Adrenal gland (tissue), 5 donors: ENCODE measurements at regions not wholly inside any gene's neighbourhood (a gene's known extent, or its start where the extent isn't known, plus 50 kb on each side); places are given as distances from the start of the nearest gene placed in this dataset.

Source experiments
- CTCF ChIP-seq, 6 experiments: fragments of 450-650 bp in 4 of 6; fragments of 200-600 bp in 2 of 6; sonication (generic) in 1 of 6; IDR thresholded peaks; 1 replicate in 5 of 6; 2 replicates in 1 of 6; pipeline versions ENCODE4 v1.5.1 to v1.8.0; 2016 to 2021; ENCODE audit warnings: antibody characterized with exemption in 6 of 6, mild to moderate bottlenecking in 2 of 6, moderate library complexity in 1 of 6
- POLR2A ChIP-seq, 2 donors: fragments of 450-650 bp; IDR thresholded peaks; one replicate each; pipeline ENCODE4 v1.6.1; 2017; ENCODE audit warnings: antibody characterized with exemption in 2 of 2, mild to moderate bottlenecking in 2 of 2, moderate library complexity in 1 of 2
- donor health status: DM: no; HTN: no; CAD: no.

GRCh38 chr9:73074176-73074708 lies 77.4 kb upstream of the ANXA1 start:
- no peak for TF ChIP-seq CTCF (IDR thresholded peaks at IDR 0.05)
- TF ChIP-seq POLR2A (IDR thresholded peaks at IDR 0.05): no peak
